NCI-H2081 treated with DMSO at 0.1 percent for 48 hours (cell line): ENCODE measurements at regions not wholly inside any gene's neighbourhood (a gene's known extent, or its start where the extent isn't known, plus 50 kb on each side); places are given as distances from the start of the nearest gene placed in this dataset.
"Not testable (repeated sequence)": the region's sequence is repeated elsewhere in the genome, so short reads cannot be mapped to it uniquely, and the experiment has no call there.

Experiments
- DNase-seq: peaks from one replicate; lab custom pipeline; 2025; lab: John Stamatoyannopoulos, UW

DNA sequence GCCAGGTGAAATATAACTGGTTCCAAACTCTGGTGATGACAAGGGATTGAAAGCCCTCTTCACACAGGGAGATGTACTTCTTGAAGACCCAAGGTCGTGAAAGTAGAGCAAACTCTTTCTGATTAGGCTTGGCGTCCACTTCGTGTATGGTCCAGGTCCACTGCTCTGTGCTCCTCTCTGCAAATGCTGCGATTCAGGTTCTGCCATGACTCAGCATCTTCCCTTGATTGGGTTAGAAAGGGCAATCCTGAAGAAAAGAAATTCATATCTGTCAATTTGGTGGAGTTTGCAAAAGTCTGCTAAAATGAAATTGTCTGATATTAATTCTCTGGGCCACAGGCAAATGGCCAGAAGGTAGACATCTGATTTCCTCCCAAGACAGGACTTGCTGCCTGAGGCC, 431.4 kb downstream of the ACTR3B start:
- no peak for DNase-seq

DNA sequence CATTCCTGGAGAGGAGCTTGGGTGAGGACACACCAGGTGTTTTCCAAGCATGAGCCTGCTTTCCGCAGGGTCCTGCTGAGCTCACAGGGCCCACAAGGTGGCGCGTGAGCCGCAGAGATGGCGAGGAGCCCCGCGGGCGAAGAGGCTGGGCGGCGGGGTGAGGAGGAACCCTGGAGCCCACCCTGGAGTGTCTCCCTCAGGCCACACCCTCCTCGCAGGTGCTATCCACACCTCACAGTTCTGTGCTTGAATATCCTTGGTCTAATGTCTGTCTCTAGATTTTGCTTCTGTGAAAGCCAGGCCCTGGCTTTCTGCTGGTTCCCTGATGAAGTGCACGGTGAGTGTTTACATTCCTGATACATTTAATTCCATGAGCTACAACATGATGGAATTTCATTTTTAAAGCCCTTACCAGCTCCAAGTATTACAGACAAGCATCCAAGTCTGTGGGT, 433.6 kb downstream of the ACTR3B start:
- peak; percentile 13 for DNase-seq

DNA sequence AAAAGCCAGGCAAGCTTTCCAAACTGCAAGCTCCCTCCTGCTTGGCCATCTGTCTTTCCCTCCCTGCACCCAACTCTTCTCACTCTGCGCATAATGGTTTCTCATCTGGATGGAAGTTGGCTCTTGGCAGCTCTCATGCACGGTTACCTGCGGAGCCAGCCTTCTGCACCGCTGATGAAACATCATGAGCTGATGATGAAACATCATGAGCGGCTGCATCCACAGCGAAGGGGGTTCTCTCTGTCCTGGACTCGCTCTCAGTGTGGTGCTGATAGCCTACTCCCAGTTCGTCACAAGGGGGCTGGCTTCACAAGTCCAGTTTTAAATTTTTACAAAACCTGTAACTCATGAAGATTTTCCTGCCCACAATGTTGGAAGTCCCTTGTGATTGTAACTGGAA, 457.5 kb downstream of the ACTR3B start:
- DNase-seq = no peak

GRCh38 chr7:153224890-153225289, 465.3 kb downstream of the ACTR3B start:
- no peak for DNase-seq

GRCh38 chr7:153245136-153245535, 485.6 kb downstream of the ACTR3B start:
- DNase-seq = not testable (repeated sequence)

DNA sequence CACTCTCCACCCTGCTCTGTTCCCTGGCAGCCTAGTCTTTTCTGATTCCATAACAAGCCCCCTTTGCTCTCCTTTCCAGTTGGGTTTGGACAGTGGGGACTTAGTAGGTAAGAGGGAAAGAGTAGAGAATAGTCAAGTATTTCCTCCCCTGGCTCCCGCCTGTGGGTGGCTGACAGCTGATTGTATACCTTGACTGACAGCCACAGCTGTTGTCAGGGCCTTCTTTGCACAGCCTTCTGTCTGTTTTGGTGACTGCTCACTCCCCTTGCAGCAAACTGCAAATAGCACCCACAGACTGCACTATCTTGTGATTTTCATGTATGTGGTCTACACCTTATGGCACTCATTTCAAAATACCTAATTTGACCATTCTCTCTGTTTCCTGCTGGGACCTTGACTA, 486.3 kb downstream of the ACTR3B start:
- DNase-seq = no peak

GRCh38 chr7:153247926-153248325, 488.4 kb downstream of the ACTR3B start:
- no peak for DNase-seq

- no peak for DNase-seq
Observed at GRCh38 chr7:153258686-153259085, 499.1 kb downstream of the ACTR3B start.

- no peak for DNase-seq
Observed at GRCh38 chr7:153276394-153276793, 516.8 kb downstream of the ACTR3B start.

GRCh38 chr7:153286763-153287162, 527.2 kb downstream of the ACTR3B start:
- DNase-seq = no peak

- DNase-seq = no peak
Observed at GRCh38 chr7:153290066-153290465, 530.5 kb downstream of the ACTR3B start.

GRCh38 chr7:153297141-153297540, 537.6 kb downstream of the ACTR3B start:
- no peak for DNase-seq

- DNase-seq = no peak
Observed at GRCh38 chr7:153301936-153302335, 542.4 kb downstream of the ACTR3B start.

DNA sequence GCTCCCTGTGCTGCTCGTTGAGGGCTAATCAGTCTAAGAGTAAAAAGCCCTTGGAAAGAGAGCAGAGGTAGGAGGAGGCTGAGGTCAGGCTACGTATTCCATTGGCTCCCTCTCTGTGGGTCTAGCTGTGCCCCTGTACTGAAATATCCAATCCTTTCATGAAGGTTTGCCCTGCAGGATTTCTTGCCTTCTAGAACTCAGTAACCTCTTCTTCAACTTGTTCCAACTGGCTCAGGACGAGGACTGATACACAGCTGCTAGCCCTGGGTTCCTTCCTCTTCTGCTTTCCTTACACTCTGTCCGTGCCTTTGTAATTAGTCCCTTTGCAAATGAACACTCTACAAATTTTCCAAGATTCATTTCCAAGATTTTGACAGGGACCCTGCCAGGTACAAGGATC, 560.5 kb downstream of the ACTR3B start:
- no peak for DNase-seq

DNA sequence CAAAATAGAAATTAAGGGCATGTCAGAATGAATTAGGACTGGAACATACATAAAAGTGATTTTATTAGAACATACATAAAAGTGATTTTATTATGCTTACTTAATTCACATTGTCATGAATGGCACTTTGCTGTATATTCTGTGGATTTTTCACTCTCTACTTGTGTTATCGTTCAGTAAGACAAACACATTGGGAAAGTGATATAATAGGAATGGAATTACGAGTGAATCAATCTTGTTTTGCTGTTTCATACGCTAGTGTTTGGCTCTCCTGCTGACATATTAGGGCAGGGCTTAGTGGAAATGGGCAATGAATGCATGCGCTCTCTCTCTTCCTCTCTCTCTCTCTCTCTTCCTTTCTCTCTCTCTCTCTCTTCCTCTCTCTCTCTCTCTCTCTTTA, 561.1 kb downstream of the ACTR3B start:
- DNase-seq = no peak

DNA sequence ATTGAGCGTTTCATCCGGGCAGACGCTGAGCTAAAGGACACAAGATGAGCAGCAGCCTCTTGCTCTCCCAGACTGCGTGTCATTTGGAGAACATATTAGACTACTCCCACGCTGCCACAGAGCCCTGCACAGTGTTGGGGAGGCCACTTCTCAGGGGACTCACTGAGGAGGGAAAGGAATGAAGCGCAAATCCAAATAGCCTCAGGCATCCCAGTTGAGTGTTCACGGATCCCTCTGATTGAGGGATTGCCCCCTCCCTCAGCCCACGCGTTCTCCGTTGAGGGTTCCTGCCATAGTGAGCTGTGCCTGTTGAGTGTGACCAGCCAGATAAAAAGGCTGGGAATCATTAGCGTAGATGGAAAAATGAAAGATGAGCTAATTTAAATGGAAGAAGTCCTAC, 563.4 kb downstream of the ACTR3B start:
- no peak for DNase-seq

- DNase-seq = no peak
Observed at GRCh38 chr7:153324094-153324493, 564.5 kb downstream of the ACTR3B start.

- DNase-seq = no peak
Observed at GRCh38 chr7:153327683-153328082, 568.1 kb downstream of the ACTR3B start.

- DNase-seq = no peak
Observed at GRCh38 chr7:153331427-153331826, 571.9 kb downstream of the ACTR3B start.

DNA sequence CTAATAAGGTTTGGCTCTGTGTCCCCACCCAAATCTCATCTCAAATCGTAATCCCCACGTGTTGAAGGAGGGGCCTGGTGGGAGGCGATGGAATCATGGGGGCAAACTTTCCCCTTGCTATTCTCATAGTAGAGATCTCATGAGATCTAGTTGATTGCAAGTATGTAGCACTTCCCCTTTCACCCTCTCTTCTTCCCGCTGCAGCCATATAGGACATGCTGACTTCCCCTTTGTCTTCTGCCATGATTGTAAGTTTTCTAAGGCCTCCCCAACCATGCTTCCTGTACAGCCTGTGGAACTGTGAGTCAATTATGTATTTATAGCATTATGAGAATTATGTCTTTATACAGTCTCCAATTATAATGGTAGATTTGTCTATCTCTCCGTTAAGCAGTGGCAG, 594.5 kb downstream of the ACTR3B start:
- no peak for DNase-seq

DNA sequence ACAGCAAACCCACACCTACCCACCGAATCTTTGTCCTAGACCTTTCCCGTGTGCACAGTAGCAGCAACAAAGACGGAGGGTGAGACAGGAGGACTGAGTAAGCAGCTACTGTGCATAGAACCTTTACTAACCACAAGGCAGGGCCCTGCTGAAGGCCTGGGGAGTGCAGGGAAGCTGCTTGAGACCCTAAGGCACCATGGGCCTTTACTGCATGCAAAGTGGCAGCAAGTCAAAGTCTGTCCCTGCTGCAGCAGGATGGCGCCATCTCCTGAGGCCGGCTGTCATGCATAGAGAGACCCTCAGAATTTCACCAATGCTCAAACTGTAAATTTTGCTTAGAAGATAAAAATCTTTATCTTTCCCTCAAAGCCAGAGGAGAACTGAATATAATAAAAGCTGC, 610.5 kb downstream of the ACTR3B start:
- DNase-seq = no peak

- DNase-seq = no peak
Observed at GRCh38 chr7:153380636-153381035, 621.1 kb downstream of the ACTR3B start.

GRCh38 chr7:153381275-153382040, 621.9 kb downstream of the ACTR3B start:
- no peak for DNase-seq

DNA sequence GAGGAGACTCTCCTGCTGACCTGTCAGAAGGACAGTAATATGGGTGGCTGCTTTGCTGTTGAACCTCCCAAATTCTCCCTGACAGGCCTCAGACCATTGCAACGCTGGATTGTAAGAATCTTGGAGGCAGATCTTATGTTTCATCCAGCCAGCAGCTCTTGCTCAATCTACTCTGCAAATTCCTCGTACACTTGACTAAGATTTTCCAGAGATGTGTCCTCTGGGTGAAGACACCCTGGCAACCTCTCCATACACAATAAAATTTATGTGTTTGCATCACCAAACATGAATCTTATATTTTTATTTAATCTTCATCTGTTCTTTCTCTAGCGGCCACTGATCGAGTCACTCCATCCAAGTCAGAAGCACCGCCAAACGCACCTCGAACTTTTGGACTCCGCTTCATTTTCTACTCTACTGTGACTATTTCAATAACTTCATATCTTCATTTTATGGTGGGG, 623.1 kb downstream of the ACTR3B start:
- no peak for DNase-seq
